Tibial artery (tissue), 4 donors: ENCODE measurements at regions not wholly inside any gene's neighbourhood (a gene's known extent, or its start where the extent isn't known, plus 50 kb on each side); places are given as distances from the start of the nearest gene placed in this dataset.

Source experiments
- DNase-seq, 2 donors: peaks; one replicate each; pipeline ENCODE4 v3.0.0-alpha.2; 2019
- H3K27ac ChIP-seq, 2 donors: fragments of 200-600 bp; sonication (generic) in 1 of 2; 1 replicate in 1 of 2; 2 replicates in 1 of 2; pipeline ENCODE4 v1.5.1; 2018 to 2019; ENCODE audit warnings: mild to moderate bottlenecking in 1 of 2
- H3K27me3 ChIP-seq, 2 donors: fragments of 200-600 bp; sonication (generic) in 1 of 2; one replicate each; pipeline versions ENCODE4 v1.5.1 to v1.6.0; 2016 to 2019
- H3K36me3 ChIP-seq, 3 donors: fragments of 200-600 bp; sonication (generic) in 2 of 3; one replicate each; pipeline ENCODE4 v1.5.1; 2016 to 2019; ENCODE audit warnings: mild to moderate bottlenecking in 2 of 3
- H3K4me1 ChIP-seq, 4 donors: fragments of 200-600 bp; sonication (generic) in 2 of 4; 1 replicate in 3 of 4; 2 replicates in 1 of 4; pipeline ENCODE4 v1.5.1; 2016 to 2019
- H3K4me3 ChIP-seq, 2 donors: fragments of 200-600 bp; sonication (generic) in 1 of 2; 1 replicate in 1 of 2; 2 replicates in 1 of 2; pipeline ENCODE4 v1.5.1; 2018 to 2019; ENCODE audit warnings: mild to moderate bottlenecking in 2 of 2
- H3K9me3 ChIP-seq, 3 donors: fragments of 200-600 bp; sonication (generic) in 1 of 3; one replicate each; pipeline ENCODE4 v1.5.1; 2016 to 2019
- CTCF ChIP-seq, 2 experiments: fragments of 200-600 bp in 1 of 2; fragments of 450-650 bp in 1 of 2; IDR thresholded peaks; one replicate each; pipeline ENCODE4 v1.5.1; 2017 to 2019; ENCODE audit warnings: antibody characterized with exemption in 2 of 2, mild to moderate bottlenecking in 1 of 2, moderate library complexity in 1 of 2
- intact Hi-C: fragments of 100-400 bp; cut with DNase I; formaldehyde crosslinking; loops from one replicate; pipeline ENCODE4 v1.15.0; 2023; ENCODE audit warnings: low total_unique reads

GRCh38 chr2:501667-502066 is 175.5 kb downstream of the TMEM18 start:
- Histone ChIP-seq H3K36me3 (no peaks in the 10 kb centered on the region), H3K4me3 (no peak overlapping the region), H3K4me1 (no peaks in the 10 kb centered on the region), H3K9me3 (no peaks in the 10 kb centered on the region), H3K27me3 (peaks cover 0 to 4% of the 10 kb centered on the region in 2 donors), H3K27ac (no peak overlapping the region)
- TF ChIP-seq CTCF (IDR thresholded peaks at IDR 0.05): no peak
- intact Hi-C loops: no loop called here
- no peak for DNase-seq

- H3K9me3 ChIP-seq: no peaks in the 10 kb centered on the region
- peaks cover 0 to 4% of the 10 kb centered on the region in 2 donors for H3K27me3 ChIP-seq
- no peaks in the 10 kb centered on the region for H3K36me3 ChIP-seq
- no peak for DNase-seq
- no peaks in the 10 kb centered on the region for H3K4me1 ChIP-seq
- no peak overlapping the region for H3K4me3 ChIP-seq
- TF ChIP-seq CTCF (IDR thresholded peaks at IDR 0.05): no peak
- intact Hi-C loops: no loop called here
- H3K27ac ChIP-seq: no peak overlapping the region
These were observed 176.1 kb downstream of the TMEM18 start for GRCh38 chr2:501130-501529.

- no peaks in the 10 kb centered on the region for H3K9me3 ChIP-seq
- intact Hi-C loops: no loop called here
- H3K4me3 ChIP-seq: no peak overlapping the region
- no peak for DNase-seq
- no peaks in the 10 kb centered on the region for H3K36me3 ChIP-seq
- no peak for TF ChIP-seq CTCF (IDR thresholded peaks at IDR 0.05)
- no peaks in the 10 kb centered on the region for H3K4me1 ChIP-seq
- no peak overlapping the region for H3K27ac ChIP-seq
- H3K27me3 ChIP-seq: peaks cover 0 to 4% of the 10 kb centered on the region in 2 donors
These were observed 177.5 kb downstream of the TMEM18 start for GRCh38 chr2:499726-500125.

- intact Hi-C loops: no loop called here
These were observed 178.6 kb downstream of the TMEM18 start for GRCh38 chr2:498493-499178.

GRCh38 chr2:497770-498492 is 179.3 kb downstream of the TMEM18 start:
- Histone ChIP-seq H3K27me3 (peaks cover 0 to 4% of the 10 kb centered on the region in 2 donors), H3K4me1 (no peaks in the 10 kb centered on the region)
- TF ChIP-seq CTCF (IDR thresholded peaks at IDR 0.05): no peak

More at GRCh38 chr2:498493-499178, 178.6 kb downstream of the TMEM18 start:
- no peak for TF ChIP-seq CTCF (IDR thresholded peaks at IDR 0.05)
- no peak for DNase-seq
- Histone ChIP-seq H3K36me3 (no peaks in the 10 kb centered on the region), H3K4me1 (no peaks in the 10 kb centered on the region), H3K9me3 (no peaks in the 10 kb centered on the region), H3K27ac (no peak overlapping the region), H3K4me3 (no peak overlapping the region), H3K27me3 (peaks cover 0 to 4% of the 10 kb centered on the region in 2 donors)

More at GRCh38 chr2:497770-498492, 179.3 kb downstream of the TMEM18 start:
- Histone ChIP-seq H3K27ac (no peak overlapping the region), H3K36me3 (no peaks in the 10 kb centered on the region), H3K9me3 (no peaks in the 10 kb centered on the region), H3K4me3 (no peak overlapping the region)
- intact Hi-C loops: no loop called here
- no peak for DNase-seq
